ENCODE measurements at regions not wholly inside any gene's neighbourhood (a gene's known extent, or its start where the extent isn't known, plus 50 kb on each side); places are given as distances from the start of the nearest gene placed in this dataset.

DNA sequence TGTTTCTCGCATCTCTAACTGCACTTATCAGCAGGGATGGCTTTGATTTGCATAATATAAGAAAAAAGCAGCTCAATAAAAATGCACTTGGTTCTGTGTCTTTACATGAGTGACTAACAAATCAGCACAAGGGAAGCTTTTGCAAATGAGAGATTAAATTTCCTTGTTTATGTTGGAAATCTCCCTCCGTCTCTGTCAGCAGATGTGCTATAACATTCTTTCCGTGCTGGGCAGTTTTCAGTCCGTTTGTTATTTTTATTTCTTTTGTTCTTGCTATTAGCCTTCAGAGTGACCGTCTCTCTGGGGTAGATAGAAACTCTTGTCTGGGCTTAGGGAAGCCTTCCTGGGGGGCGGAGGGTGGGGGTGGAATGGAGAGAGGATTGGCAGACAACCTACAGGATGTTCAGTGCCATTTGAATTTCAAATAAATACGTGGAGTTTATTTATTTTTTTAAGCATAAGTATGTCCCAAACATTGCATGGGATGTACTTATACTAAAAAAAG lies 96.0 kb downstream of the GATA3 start:
- no peak overlapping the region for H3K4me3 ChIP-seq (ENCODE audit: low read length)
- H3K9me3 ChIP-seq (ENCODE audit: control insufficient read depth, insufficient read depth, low read length), result no peaks in the 10 kb centered on the region
- TF ChIP-seq, protein P1, sequence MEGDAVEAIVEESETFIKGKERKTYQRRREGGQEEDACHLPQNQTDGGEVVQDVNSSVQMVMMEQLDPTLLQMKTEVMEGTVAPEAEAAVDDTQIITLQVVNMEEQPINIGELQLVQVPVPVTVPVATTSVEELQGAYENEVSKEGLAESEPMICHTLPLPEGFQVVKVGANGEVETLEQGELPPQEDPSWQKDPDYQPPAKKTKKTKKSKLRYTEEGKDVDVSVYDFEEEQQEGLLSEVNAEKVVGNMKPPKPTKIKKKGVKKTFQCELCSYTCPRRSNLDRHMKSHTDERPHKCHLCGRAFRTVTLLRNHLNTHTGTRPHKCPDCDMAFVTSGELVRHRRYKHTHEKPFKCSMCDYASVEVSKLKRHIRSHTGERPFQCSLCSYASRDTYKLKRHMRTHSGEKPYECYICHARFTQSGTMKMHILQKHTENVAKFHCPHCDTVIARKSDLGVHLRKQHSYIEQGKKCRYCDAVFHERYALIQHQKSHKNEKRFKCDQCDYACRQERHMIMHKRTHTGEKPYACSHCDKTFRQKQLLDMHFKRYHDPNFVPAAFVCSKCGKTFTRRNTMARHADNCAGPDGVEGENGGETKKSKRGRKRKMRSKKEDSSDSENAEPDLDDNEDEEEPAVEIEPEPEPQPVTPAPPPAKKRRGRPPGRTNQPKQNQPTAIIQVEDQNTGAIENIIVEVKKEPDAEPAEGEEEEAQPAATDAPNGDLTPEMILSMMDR (IDR thresholded peaks at IDR 0.05), result no peak
- H3K9me3 Mint-ChIP-seq, result no peaks in the 10 kb centered on the region
- no peak overlapping the region for H3K27ac ChIP-seq (ENCODE audit: low read length)
- WGBS (ENCODE audit: insufficient coverage), result 96% methylated on average over 6 of the region's 7 CpGs
- H3K4me1 ChIP-seq (ENCODE audit: control insufficient read depth, insufficient read depth, low read length), result no peaks in the 10 kb centered on the region
- no peak overlapping the region for H3K27ac Mint-ChIP-seq
- peaks cover 3 to 8% of the 10 kb centered on the region in 2 donors for H3K27me3 Mint-ChIP-seq (ENCODE audit: low read depth in 2 of 2)
- intact Hi-C loops (cut with micrococcal nuclease), result no loop called here
- ATAC-seq (no peak), DNase-seq (no peak)
- H3K36me3 ChIP-seq (ENCODE audit: control insufficient read depth, insufficient read depth, low read length), result no peaks in the 10 kb centered on the region
- H3K4me3 Mint-ChIP-seq, result no peak overlapping the region
- H3K4me1 Mint-ChIP-seq, result no peaks in the 10 kb centered on the region
- no peaks in the 10 kb centered on the region for H3K27me3 ChIP-seq (ENCODE audit: control insufficient read depth, insufficient read depth, low read length)
- H3K36me3 Mint-ChIP-seq, result no peaks in the 10 kb centered on the region

DNA sequence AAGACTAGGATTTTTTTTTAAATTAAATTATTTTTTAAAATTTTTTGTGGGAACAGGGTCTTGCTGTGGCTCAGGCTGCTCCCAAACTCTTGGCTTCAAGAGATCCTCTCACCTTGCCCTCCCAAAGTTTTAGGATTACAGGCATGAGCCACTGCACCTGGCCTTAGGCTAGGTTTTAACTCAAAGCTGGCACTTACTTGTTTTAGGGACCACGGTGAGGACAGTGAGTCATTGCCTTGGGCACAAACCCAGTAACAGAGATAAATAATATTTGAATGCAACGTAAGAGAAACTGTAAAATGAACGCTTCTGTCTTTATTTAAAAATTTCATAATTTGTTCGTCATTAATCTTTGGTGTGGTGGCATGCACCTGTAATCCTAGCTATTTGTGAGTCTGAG lies 96.6 kb downstream of the GATA3 start:
- no peaks in the 10 kb centered on the region for H3K9me3 ChIP-seq (ENCODE audit: control insufficient read depth, insufficient read depth, low read length)
- peaks cover 3 to 8% of the 10 kb centered on the region in 2 donors for H3K27me3 Mint-ChIP-seq (ENCODE audit: low read depth in 2 of 2)
- no peaks in the 10 kb centered on the region for H3K36me3 ChIP-seq (ENCODE audit: control insufficient read depth, insufficient read depth, low read length)
- H3K36me3 Mint-ChIP-seq, result no peaks in the 10 kb centered on the region
- no peaks in the 10 kb centered on the region for H3K4me1 ChIP-seq (ENCODE audit: control insufficient read depth, insufficient read depth, low read length)
- H3K4me1 Mint-ChIP-seq, result no peaks in the 10 kb centered on the region
- WGBS (ENCODE audit: insufficient coverage), result 89% methylated on average over 4 of the region's 4 CpGs
- DNase-seq, result no peak
- H3K27me3 ChIP-seq (ENCODE audit: control insufficient read depth, insufficient read depth, low read length), result no peaks in the 10 kb centered on the region
- no peak for ATAC-seq
- no peak overlapping the region for H3K27ac ChIP-seq (ENCODE audit: low read length)
- no peaks in the 10 kb centered on the region for H3K9me3 Mint-ChIP-seq
- TF ChIP-seq, protein P1 (IDR thresholded peaks at IDR 0.05), result no peak
- H3K4me3 Mint-ChIP-seq, result no peak overlapping the region
- H3K4me3 ChIP-seq (ENCODE audit: low read length), result no peak overlapping the region
- intact Hi-C loops (cut with micrococcal nuclease), result no loop called here
- no peak overlapping the region for H3K27ac Mint-ChIP-seq

DNA sequence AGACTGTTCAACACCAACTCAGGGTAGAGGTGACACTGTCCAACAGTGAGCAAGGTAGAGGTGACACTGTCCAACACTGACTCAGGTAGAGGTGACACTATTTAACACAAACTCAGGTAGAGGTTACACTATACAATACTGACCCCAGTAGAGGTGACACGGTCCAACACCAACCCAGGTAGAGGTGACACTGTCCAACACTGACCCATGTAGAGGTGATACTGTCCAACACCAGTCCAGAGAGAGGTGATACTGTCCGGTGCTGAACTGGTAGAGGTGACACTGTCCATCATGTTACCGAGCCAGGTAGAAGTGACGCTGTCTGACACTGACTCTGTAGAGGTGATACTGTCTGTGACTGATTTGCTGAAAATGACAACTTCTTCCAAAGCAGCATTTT lies 102.4 kb downstream of the GATA3 start:
- ATAC-seq (peak in 1 of 3 donors; percentile 46), DNase-seq (no peak)
- no peaks in the 10 kb centered on the region for H3K36me3 ChIP-seq (ENCODE audit: control insufficient read depth, insufficient read depth, low read length)
- no peak overlapping the region for H3K27ac ChIP-seq (ENCODE audit: low read length)
- no peak overlapping the region for H3K27ac Mint-ChIP-seq
- TF ChIP-seq, protein P1 (IDR thresholded peaks at IDR 0.05), result no peak
- WGBS (ENCODE audit: insufficient coverage), result 100% methylated on average over 4 of the region's 4 CpGs
- H3K4me1 ChIP-seq (ENCODE audit: control insufficient read depth, insufficient read depth, low read length), result no peaks in the 10 kb centered on the region
- H3K9me3 Mint-ChIP-seq, result no peaks in the 10 kb centered on the region
- no peaks in the 10 kb centered on the region for H3K9me3 ChIP-seq (ENCODE audit: control insufficient read depth, insufficient read depth, low read length)
- no peak overlapping the region for H3K4me3 ChIP-seq (ENCODE audit: low read length)
- no peak overlapping the region for H3K4me3 Mint-ChIP-seq
- peaks cover 0 to 6% of the 10 kb centered on the region in 2 donors for H3K4me1 Mint-ChIP-seq
- H3K27me3 ChIP-seq (ENCODE audit: control insufficient read depth, insufficient read depth, low read length), result no peaks in the 10 kb centered on the region
- no peaks in the 10 kb centered on the region for H3K36me3 Mint-ChIP-seq
- H3K27me3 Mint-ChIP-seq (ENCODE audit: low read depth in 2 of 2), result peaks cover 7 to 8% of the 10 kb centered on the region in 2 donors
- intact Hi-C loops (cut with micrococcal nuclease), result no loop called here
